Uterus (tissue), 2 donors: ENCODE measurements at regions not wholly inside any gene's neighbourhood (a gene's known extent, or its start where the extent isn't known, plus 50 kb on each side); places are given as distances from the start of the nearest gene placed in this dataset.

Experiments
- CTCF ChIP-seq, 4 experiments: fragments of 200-600 bp in 2 of 4; fragments of 450-650 bp in 2 of 4; sonication (generic) in 2 of 4; IDR thresholded peaks; one replicate each; pipeline ENCODE4 v1.5.1; 2016 to 2019; ENCODE audit warnings: antibody characterized with exemption in 4 of 4, mild to moderate bottlenecking in 2 of 4, moderate library complexity in 1 of 4
- POLR2A ChIP-seq, 2 donors: fragments of 450-650 bp; IDR thresholded peaks; one replicate each; pipeline ENCODE4 v1.6.1; 2016; ENCODE audit warnings: antibody characterized with exemption in 2 of 2, mild to moderate bottlenecking in 1 of 2, moderate library complexity in 1 of 2

- TF ChIP-seq CTCF (IDR thresholded peaks at IDR 0.05) (no peak), POLR2A (IDR thresholded peaks at IDR 0.05) (no peak)
Observed at GRCh38 chr2:83487451-83487850, 971.6 kb downstream of the SUCLG1 start.
